PC-3 (cell line): ENCODE measurements at regions not wholly inside any gene's neighbourhood (a gene's known extent, or its start where the extent isn't known, plus 50 kb on each side); places are given as distances from the start of the nearest gene placed in this dataset.

Experiments used
- EZH2 ChIP-seq: fragments of 300-600 bp; sonication (generic); IDR thresholded peaks from one replicate; pipeline ENCODE4 v1.6.1; 2017; ENCODE audit warnings: antibody characterized with exemption, mild to moderate bottlenecking, low read length; ENCODE audit not compliant: unreplicated experiment
- EZH2phosphoT487 ChIP-seq: fragments of 300-600 bp; sonication (generic); IDR thresholded peaks from 2 replicates; pipeline ENCODE4 v1.6.1; 2018; ENCODE audit warnings: mild to moderate bottlenecking, antibody characterized with exemption, low read length, borderline replicate concordance
- TF ChIP-seq, protein P1 (sequence below): fragments of 300-600 bp; sonication (generic); conservative IDR thresholded peaks from 2 replicates; pipeline ENCODE4 v1.5.1; 2017; ENCODE audit warnings: antibody characterized with exemption, low read depth, mild to moderate bottlenecking, low read length

DNA sequence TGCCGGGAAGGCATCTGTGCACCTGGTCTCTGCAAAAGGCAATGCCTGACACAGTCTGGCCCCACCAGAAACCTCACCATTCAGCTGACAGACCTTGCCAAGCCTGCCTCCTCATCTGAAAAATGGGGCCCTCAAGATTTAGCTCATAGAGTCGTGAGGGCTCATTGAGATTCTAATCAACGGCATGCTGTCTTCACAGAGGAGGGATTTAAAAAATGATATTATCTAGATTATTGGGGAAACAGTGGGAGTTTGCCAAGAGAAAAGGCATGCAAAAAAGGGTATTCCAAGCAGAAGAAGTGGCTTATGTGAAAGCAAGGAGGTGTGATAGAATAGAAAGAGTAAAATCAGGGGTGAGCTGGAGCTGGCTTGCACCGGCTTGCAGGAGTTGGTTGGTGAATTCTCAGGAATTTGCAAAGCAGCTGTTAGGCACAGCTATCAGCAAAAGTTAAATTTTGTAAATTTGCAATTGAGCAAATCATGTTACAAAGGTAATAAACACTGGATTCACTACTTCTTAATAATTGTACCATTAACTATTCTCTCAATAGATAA lies 91.7 kb upstream of the WNT4 start:
- TF ChIP-seq, protein P1, sequence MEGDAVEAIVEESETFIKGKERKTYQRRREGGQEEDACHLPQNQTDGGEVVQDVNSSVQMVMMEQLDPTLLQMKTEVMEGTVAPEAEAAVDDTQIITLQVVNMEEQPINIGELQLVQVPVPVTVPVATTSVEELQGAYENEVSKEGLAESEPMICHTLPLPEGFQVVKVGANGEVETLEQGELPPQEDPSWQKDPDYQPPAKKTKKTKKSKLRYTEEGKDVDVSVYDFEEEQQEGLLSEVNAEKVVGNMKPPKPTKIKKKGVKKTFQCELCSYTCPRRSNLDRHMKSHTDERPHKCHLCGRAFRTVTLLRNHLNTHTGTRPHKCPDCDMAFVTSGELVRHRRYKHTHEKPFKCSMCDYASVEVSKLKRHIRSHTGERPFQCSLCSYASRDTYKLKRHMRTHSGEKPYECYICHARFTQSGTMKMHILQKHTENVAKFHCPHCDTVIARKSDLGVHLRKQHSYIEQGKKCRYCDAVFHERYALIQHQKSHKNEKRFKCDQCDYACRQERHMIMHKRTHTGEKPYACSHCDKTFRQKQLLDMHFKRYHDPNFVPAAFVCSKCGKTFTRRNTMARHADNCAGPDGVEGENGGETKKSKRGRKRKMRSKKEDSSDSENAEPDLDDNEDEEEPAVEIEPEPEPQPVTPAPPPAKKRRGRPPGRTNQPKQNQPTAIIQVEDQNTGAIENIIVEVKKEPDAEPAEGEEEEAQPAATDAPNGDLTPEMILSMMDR = no peak
- no peak for TF ChIP-seq EZH2
- no peak for TF ChIP-seq EZH2phosphoT487
